ENCODE measurements at regions not wholly inside any gene's neighbourhood (a gene's known extent, or its start where the extent isn't known, plus 50 kb on each side); places are given as distances from the start of the nearest gene placed in this dataset.
A peak's percentile ranks its signal among the peaks of the same experiment; 100 is the strongest.

- intact Hi-C loops (cut with DNase I) = no loop called here
- DNase-seq (ENCODE audit: low spot score) (no peak), ATAC-seq (no peak)
Observed at GRCh38 chr5:63894690-63895089, 67.6 kb downstream of the HTR1A start.

- intact Hi-C loops (cut with DNase I) = no loop called here
- no peak for DNase-seq (ENCODE audit: low spot score)
Observed at GRCh38 chr5:63878788-63879187, 83.5 kb downstream of the HTR1A start.

GRCh38 chr5:63877961-63878360 is 84.3 kb downstream of the HTR1A start:
- intact Hi-C loops (cut with DNase I) = no loop called here
- DNase-seq (ENCODE audit: low spot score) = no peak
- no peak for ATAC-seq

More at GRCh38 chr5:63878788-63879187, 83.5 kb downstream of the HTR1A start:
- no peak for ATAC-seq

GRCh38 chr5:63860379-63860778 is 101.9 kb downstream of the HTR1A start:
- intact Hi-C loops (cut with DNase I) = no loop called here
- DNase-seq (ENCODE audit: low spot score) = no peak
- ATAC-seq = no peak

- intact Hi-C loops (cut with DNase I) = no loop called here
- ATAC-seq (no peak), DNase-seq (ENCODE audit: low spot score) (no peak)
Observed at GRCh38 chr5:63854076-63854475, 108.2 kb downstream of the HTR1A start.

GRCh38 chr5:63843190-63843589 is 119.1 kb downstream of the HTR1A start:
- no peak for DNase-seq (ENCODE audit: low spot score)
- intact Hi-C loops (cut with DNase I) = no loop called here
- no peak for ATAC-seq

GRCh38 chr5:63837437-63837836 is 124.8 kb downstream of the HTR1A start:
- intact Hi-C loops (cut with DNase I) = no loop called here
- ATAC-seq = no peak

GRCh38 chr5:63831381-63831780 is 130.9 kb downstream of the HTR1A start:
- DNase-seq (ENCODE audit: low spot score) = no peak
- no peak for ATAC-seq
- intact Hi-C loops (cut with DNase I) = no loop called here

More at GRCh38 chr5:63837437-63837836, 124.8 kb downstream of the HTR1A start:
- no peak for DNase-seq (ENCODE audit: low spot score)

- no peak for ATAC-seq
- DNase-seq (ENCODE audit: low spot score) = no peak
- intact Hi-C loops (cut with DNase I) = no loop called here
Observed at GRCh38 chr5:63825984-63826383, 136.3 kb downstream of the HTR1A start.

GRCh38 chr5:63823583-63823982 is 138.7 kb downstream of the HTR1A start:
- intact Hi-C loops (cut with DNase I) = no loop called here

GRCh38 chr5:63822614-63823013 is 139.6 kb downstream of the HTR1A start:
- DNase-seq (ENCODE audit: low spot score) (no peak), ATAC-seq (peak; percentile 36)
- intact Hi-C loops (cut with DNase I) = no loop called here

More at GRCh38 chr5:63823583-63823982, 138.7 kb downstream of the HTR1A start:
- DNase-seq (ENCODE audit: low spot score) = no peak
- no peak for ATAC-seq

GRCh38 chr5:63820577-63820976 is 141.7 kb downstream of the HTR1A start:
- ATAC-seq (no peak), DNase-seq (ENCODE audit: low spot score) (no peak)
- intact Hi-C loops (cut with DNase I) = no loop called here

- intact Hi-C loops (cut with DNase I) = no loop called here
Observed at GRCh38 chr5:63812693-63813092, 149.6 kb downstream of the HTR1A start.

GRCh38 chr5:63811961-63812360 is 150.3 kb downstream of the HTR1A start:
- no peak for ATAC-seq
- intact Hi-C loops (cut with DNase I) = no loop called here
- no peak for DNase-seq (ENCODE audit: low spot score)

More at GRCh38 chr5:63812693-63813092, 149.6 kb downstream of the HTR1A start:
- ATAC-seq (no peak), DNase-seq (ENCODE audit: low spot score) (no peak)

GRCh38 chr5:63811286-63811685 is 151.0 kb downstream of the HTR1A start:
- DNase-seq (ENCODE audit: low spot score) = no peak
- intact Hi-C loops (cut with DNase I) = no loop called here
- no peak for ATAC-seq

- DNase-seq (ENCODE audit: low spot score) (no peak), ATAC-seq (no peak)
- intact Hi-C loops (cut with DNase I) = no loop called here
Observed at GRCh38 chr5:63805151-63805550, 157.1 kb downstream of the HTR1A start.

- no peak for ATAC-seq
- intact Hi-C loops (cut with DNase I) = no loop called here
- no peak for DNase-seq (ENCODE audit: low spot score)
Observed at GRCh38 chr5:63803165-63803564, 159.1 kb downstream of the HTR1A start.

GRCh38 chr5:63794979-63795378 is 167.3 kb downstream of the HTR1A start:
- ATAC-seq = no peak
- intact Hi-C loops (cut with DNase I) = no loop called here
- no peak for DNase-seq (ENCODE audit: low spot score)

GRCh38 chr5:63794296-63794695 is 167.9 kb downstream of the HTR1A start:
- intact Hi-C loops (cut with DNase I) = no loop called here
- DNase-seq (ENCODE audit: low spot score) (no peak), ATAC-seq (no peak)

- DNase-seq (ENCODE audit: low spot score) (no peak), ATAC-seq (no peak)
- intact Hi-C loops (cut with DNase I) = no loop called here
Observed at GRCh38 chr5:63774939-63775338, 187.3 kb downstream of the HTR1A start.

- intact Hi-C loops (cut with DNase I) = no loop called here
- no peak for ATAC-seq
- no peak for DNase-seq (ENCODE audit: low spot score)
Observed at GRCh38 chr5:63768221-63768620, 194.0 kb downstream of the HTR1A start.

- no peak for ATAC-seq
- no peak for DNase-seq (ENCODE audit: low spot score)
- intact Hi-C loops (cut with DNase I) = no loop called here
Observed at GRCh38 chr5:63760965-63761364, 201.3 kb downstream of the HTR1A start.

Measured in sciatic nerve (tissue), 2 donors.